Mucosa of descending colon (tissue), 3 donors: ENCODE measurements at regions not wholly inside any gene's neighbourhood (a gene's known extent, or its start where the extent isn't known, plus 50 kb on each side); places are given as distances from the start of the nearest gene placed in this dataset.

Source experiments
- ATAC-seq: fragments of 200-7000 bp; cut with Tn5 transposase; one replicate; pipeline ENCODE4 v1.9.1; 2020; ENCODE audit warnings: mild to moderate bottlenecking, moderate library complexity
- DNase-seq, 3 donors: peaks; one replicate each; pipeline ENCODE4 v3.0.0-alpha.2; 2020
- H3K36me3 ChIP-seq: fragments of 200-600 bp; one replicate; pipeline ENCODE4 v1.8.0; 2021; ENCODE audit warnings: low read depth, mild to moderate bottlenecking
- H3K4me1 ChIP-seq: fragments of 200-600 bp; one replicate; pipeline ENCODE4 v1.8.0; 2021; ENCODE audit warnings: low read depth, mild to moderate bottlenecking
- H3K4me3 ChIP-seq: fragments of 200-600 bp; one replicate; pipeline ENCODE4 v1.8.0; 2021; ENCODE audit warnings: mild to moderate bottlenecking
- H3K9me3 ChIP-seq: fragments of 200-600 bp; one replicate; pipeline ENCODE4 v1.8.0; 2021; ENCODE audit warnings: mild to moderate bottlenecking
- intact Hi-C, 2 donors: fragments of 100-400 bp; cut with DNase I in 1 of 2; cut with micrococcal nuclease in 1 of 2; formaldehyde crosslinking; loops; one replicate each; pipeline versions ENCODE4 v1.11.0 to v1.11.1; 2022; cut with DNase I, micrococcal nuclease
- TF ChIP-seq, protein P1 (sequence below): fragments of 200-600 bp; IDR thresholded peaks from one replicate; pipeline ENCODE4 v1.8.0; 2022; ENCODE audit warnings: antibody characterized with exemption, mild to moderate bottlenecking
- donor health status: DM: no; HTN: no; CAD: no; lungs with moderate emphysema.
- donor health status: DM: no; HTN: no; CAD: no.
- donor health status: DM: no; HTN: yes; CAD: no.

DNA sequence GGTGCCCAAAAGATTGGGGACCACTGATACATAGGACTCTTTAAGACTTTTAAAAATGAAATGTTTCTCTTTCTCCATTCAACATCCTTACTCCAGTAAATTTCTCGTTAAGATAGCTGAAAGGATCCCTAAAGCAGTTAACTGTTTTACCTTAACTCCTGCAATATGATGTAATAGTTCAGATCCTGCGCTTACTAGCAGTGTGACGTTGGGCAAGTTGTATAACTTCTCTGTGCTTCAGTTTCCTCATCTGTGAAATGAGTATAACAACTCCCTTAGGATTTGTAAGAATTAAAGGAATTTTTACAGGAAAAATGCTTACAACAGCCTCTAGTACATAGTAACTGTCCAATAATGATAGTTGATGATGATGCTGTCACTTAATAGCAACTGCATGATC is 158.9 kb downstream of the TANC2 start:
- Histone ChIP-seq H3K9me3 (no peaks in the 10 kb centered on the region), H3K36me3 (no peaks in the 10 kb centered on the region), H3K4me1 (no peaks in the 10 kb centered on the region), H3K4me3 (no peak overlapping the region)
- ATAC-seq (no peak), DNase-seq (no peak)
- TF ChIP-seq, protein P1, sequence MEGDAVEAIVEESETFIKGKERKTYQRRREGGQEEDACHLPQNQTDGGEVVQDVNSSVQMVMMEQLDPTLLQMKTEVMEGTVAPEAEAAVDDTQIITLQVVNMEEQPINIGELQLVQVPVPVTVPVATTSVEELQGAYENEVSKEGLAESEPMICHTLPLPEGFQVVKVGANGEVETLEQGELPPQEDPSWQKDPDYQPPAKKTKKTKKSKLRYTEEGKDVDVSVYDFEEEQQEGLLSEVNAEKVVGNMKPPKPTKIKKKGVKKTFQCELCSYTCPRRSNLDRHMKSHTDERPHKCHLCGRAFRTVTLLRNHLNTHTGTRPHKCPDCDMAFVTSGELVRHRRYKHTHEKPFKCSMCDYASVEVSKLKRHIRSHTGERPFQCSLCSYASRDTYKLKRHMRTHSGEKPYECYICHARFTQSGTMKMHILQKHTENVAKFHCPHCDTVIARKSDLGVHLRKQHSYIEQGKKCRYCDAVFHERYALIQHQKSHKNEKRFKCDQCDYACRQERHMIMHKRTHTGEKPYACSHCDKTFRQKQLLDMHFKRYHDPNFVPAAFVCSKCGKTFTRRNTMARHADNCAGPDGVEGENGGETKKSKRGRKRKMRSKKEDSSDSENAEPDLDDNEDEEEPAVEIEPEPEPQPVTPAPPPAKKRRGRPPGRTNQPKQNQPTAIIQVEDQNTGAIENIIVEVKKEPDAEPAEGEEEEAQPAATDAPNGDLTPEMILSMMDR: no peak
- intact Hi-C loops: no loop called here

DNA sequence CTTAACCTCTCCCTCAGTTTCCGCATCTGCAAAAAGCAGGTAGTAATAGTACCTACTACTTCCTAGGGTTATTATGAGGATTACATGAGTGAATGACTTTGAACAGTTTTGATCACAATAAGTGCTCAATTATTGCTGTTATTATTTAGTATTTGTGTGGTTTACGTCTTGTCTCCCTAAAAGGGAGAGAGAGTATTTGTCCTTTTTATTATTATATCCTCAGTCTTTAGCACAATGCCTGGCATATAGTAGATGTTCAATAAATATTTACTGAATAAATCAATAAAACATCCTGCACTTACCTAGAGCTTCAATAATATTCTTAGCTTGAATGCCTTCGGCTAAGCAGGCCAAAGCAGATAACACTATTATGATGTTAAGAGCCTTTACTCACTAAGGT is 160.0 kb downstream of the TANC2 start:
- no peak overlapping the region for H3K4me3 ChIP-seq
- H3K36me3 ChIP-seq: no peaks in the 10 kb centered on the region
- intact Hi-C loops: no loop called here
- DNase-seq: no peak
- TF ChIP-seq, protein P1: no peak
- H3K4me1 ChIP-seq: no peaks in the 10 kb centered on the region
- no peak for ATAC-seq
- H3K9me3 ChIP-seq: no peaks in the 10 kb centered on the region

DNA sequence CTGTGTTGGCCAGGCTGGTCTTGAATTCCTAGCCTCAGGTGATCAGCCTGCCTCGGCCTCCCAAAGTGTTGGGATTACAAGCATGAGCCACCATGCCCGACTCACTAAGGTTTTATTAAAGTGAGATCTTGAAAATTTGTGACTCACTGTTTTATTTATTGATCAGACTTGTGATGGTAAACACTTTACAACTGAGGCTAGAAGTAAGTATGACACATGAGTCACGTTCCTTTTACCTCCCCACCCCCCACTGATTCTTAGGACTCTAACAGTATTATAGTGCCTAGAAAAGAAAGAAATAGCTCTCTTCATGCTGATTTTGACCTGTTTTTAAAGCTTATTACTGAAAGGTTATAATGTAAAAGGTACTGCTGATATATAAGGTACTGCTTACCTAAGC is 160.6 kb downstream of the TANC2 start:
- intact Hi-C loops: no loop called here
- H3K4me3 ChIP-seq: no peak overlapping the region
- ATAC-seq (no peak), DNase-seq (no peak)
- H3K4me1 ChIP-seq: no peaks in the 10 kb centered on the region
- no peaks in the 10 kb centered on the region for H3K36me3 ChIP-seq
- no peaks in the 10 kb centered on the region for H3K9me3 ChIP-seq
- TF ChIP-seq, protein P1: no peak

DNA sequence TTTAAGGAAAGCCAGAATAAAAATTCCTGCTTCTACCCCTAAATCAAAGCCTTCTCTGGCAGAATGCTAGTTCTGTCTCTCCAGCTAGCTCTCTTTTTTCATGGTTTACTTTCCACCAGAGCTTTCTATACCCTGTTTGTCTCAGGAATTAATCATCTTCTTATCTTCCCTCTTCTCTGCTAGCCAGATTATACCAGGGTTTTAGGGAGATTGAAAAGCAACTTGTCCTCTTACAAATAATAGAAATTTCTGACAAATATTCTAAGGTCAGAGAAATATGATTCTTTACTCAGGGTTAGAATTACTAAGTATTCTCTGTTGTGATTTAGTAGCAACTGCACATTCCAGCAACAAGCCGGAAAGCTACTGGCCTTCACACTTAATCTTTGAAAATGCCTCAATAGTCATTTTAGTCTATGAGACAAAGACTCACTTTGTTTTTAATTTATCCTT is 166.4 kb downstream of the TANC2 start:
- Histone ChIP-seq H3K9me3 (no peaks in the 10 kb centered on the region), H3K36me3 (no peaks in the 10 kb centered on the region), H3K4me1 (no peaks in the 10 kb centered on the region), H3K4me3 (no peak overlapping the region)
- DNase-seq: no peak
- intact Hi-C loops: no loop called here
- TF ChIP-seq, protein P1: no peak
- no peak for ATAC-seq

DNA sequence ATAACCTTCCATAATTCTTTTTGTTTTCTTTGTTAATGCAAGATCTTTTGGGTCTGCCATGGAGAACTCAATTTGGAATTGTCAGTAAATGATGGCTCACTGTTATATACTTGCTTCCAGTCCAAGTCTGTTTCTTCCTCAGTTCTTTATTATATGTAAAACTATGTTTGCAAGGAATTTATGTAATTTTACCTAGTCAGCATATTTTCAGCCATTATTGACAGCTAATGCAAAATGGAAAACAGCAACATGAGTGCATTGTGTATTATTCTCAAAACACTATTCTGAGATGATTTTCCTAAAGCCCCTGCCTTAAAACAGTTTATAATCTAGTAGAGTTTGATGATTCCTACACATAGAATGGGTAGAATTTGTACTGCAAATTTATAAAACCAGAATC is 167.5 kb downstream of the TANC2 start:
- Histone ChIP-seq H3K9me3 (no peaks in the 10 kb centered on the region), H3K36me3 (no peaks in the 10 kb centered on the region), H3K4me3 (no peak overlapping the region), H3K4me1 (no peaks in the 10 kb centered on the region)
- intact Hi-C loops: no loop called here
- no peak for DNase-seq
- no peak for ATAC-seq
- TF ChIP-seq, protein P1: no peak

DNA sequence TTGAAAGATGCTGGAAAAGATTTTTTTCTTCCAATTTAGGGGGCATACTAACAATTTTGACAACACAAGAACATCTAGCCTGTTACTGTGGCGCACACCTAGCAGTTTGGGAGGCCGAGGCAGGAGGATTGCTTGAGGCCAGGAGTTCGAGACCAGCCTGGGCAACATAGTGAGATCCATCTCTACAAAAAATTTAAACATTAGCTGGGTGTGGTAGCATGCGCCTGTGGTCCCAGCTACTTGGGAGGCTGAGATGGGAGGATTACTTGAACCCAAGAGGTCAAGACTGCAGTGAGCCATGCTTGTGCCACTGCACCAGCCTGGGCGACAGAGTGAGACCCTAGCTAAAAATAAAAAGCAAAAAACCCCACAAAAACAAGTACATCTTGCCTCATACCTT is 168.8 kb downstream of the TANC2 start:
- TF ChIP-seq, protein P1: no peak
- intact Hi-C loops: no loop called here

More for the DNA sequence above, 168.8 kb downstream of the TANC2 start:
- H3K4me1 ChIP-seq: no peaks in the 10 kb centered on the region
- no peak for DNase-seq
- no peaks in the 10 kb centered on the region for H3K36me3 ChIP-seq
- H3K9me3 ChIP-seq: no peaks in the 10 kb centered on the region
- ATAC-seq: no peak
- H3K4me3 ChIP-seq: no peak overlapping the region
